Right lung (tissue), 2 donors: ENCODE measurements at regions not wholly inside any gene's neighbourhood (a gene's known extent, or its start where the extent isn't known, plus 50 kb on each side); places are given as distances from the start of the nearest gene placed in this dataset.
A peak's percentile ranks its signal among the peaks of the same experiment; 100 is the strongest.

ENCODE experiments used
- DNase-seq, 2 donors: peaks; one replicate each; pipeline ENCODE4 v3.0.0-alpha.2; 2013

- DNase-seq: no peak
Observed at GRCh38 chr10:104576611-104577010, 64.5 kb upstream of the SORCS3 start.

- no peak for DNase-seq
Observed at GRCh38 chr10:104577163-104577562, 63.9 kb upstream of the SORCS3 start.

- DNase-seq: no peak
Observed at GRCh38 chr10:104577861-104578521, 63.1 kb upstream of the SORCS3 start.

GRCh38 chr10:104578671-104579070 is 62.4 kb upstream of the SORCS3 start:
- DNase-seq: no peak

GRCh38 chr10:104579136-104579535 is 62.0 kb upstream of the SORCS3 start:
- no peak for DNase-seq

- DNase-seq: peak in 1 of 2 donors; percentile 6
Observed at GRCh38 chr10:104580321-104580720, 60.8 kb upstream of the SORCS3 start.

GRCh38 chr10:104580774-104581675 is 60.1 kb upstream of the SORCS3 start:
- peak; percentile 47 to 58 for DNase-seq

- no peak for DNase-seq
Observed at GRCh38 chr10:104581884-104582601, 59.0 kb upstream of the SORCS3 start.

GRCh38 chr10:104582602-104582951 is 58.5 kb upstream of the SORCS3 start:
- no peak for DNase-seq

- DNase-seq: no peak
Observed at GRCh38 chr10:104582966-104583365, 58.1 kb upstream of the SORCS3 start.

- DNase-seq: no peak
Observed at GRCh38 chr10:104584541-104584940, 56.5 kb upstream of the SORCS3 start.

- no peak for DNase-seq
Observed at GRCh38 chr10:104587751-104588150, 53.3 kb upstream of the SORCS3 start.

GRCh38 chr10:104589431-104589830 is 51.7 kb upstream of the SORCS3 start:
- DNase-seq: no peak

- DNase-seq: no peak
Observed at GRCh38 chr10:104589871-104590270, 51.2 kb upstream of the SORCS3 start.
